Ishikawa (cell line): ENCODE measurements at regions not wholly inside any gene's neighbourhood (a gene's known extent, or its start where the extent isn't known, plus 50 kb on each side); places are given as distances from the start of the nearest gene placed in this dataset.
A peak's percentile ranks its signal among the peaks of the same experiment; 100 is the strongest.

ENCODE experiments used
- CEBPB ChIP-seq: IDR thresholded peaks from 2 replicates; pipeline ENCODE4 v1.6.1; 2012
- CREB1 ChIP-seq: IDR thresholded peaks from 2 replicates; pipeline ENCODE4 v1.6.1; 2012; ENCODE audit warnings: low read depth
- EGR1 ChIP-seq: IDR thresholded peaks from 2 replicates; pipeline ENCODE4 v1.6.1; 2012
- EP300 ChIP-seq: IDR thresholded peaks from 2 replicates; pipeline ENCODE4 v1.6.1; 2012; ENCODE audit warnings: borderline replicate concordance
- FOXM1 ChIP-seq: IDR thresholded peaks from 2 replicates; pipeline ENCODE4 v1.6.1; 2012; ENCODE audit warnings: low read depth, borderline replicate concordance
- MAX ChIP-seq: IDR thresholded peaks from 2 replicates; pipeline ENCODE4 v1.6.1; 2012
- NFIC ChIP-seq: IDR thresholded peaks from 2 replicates; pipeline ENCODE4 v1.6.1; 2012
- RAD21 ChIP-seq: IDR thresholded peaks from 2 replicates; pipeline ENCODE4 v1.6.1; 2012; ENCODE audit warnings: low read depth
- REST ChIP-seq: IDR thresholded peaks from 2 replicates; pipeline ENCODE4 v1.6.1; 2012; ENCODE audit warnings: low read depth, mild to moderate bottlenecking
- TAF1 ChIP-seq: IDR thresholded peaks from 2 replicates; pipeline ENCODE4 v1.6.1; 2012; ENCODE audit warnings: low read depth, mild to moderate bottlenecking
- TCF12 ChIP-seq: IDR thresholded peaks from 2 replicates; pipeline ENCODE4 v1.6.1; 2012; ENCODE audit warnings: low read depth
- TEAD4 ChIP-seq: IDR thresholded peaks from 2 replicates; pipeline ENCODE4 v1.6.1; 2012
- USF1 ChIP-seq: IDR thresholded peaks from 2 replicates; pipeline ENCODE4 v1.6.1; 2012
- YY1 ChIP-seq: IDR thresholded peaks from 2 replicates; pipeline ENCODE4 v1.6.1; 2012; ENCODE audit warnings: low read depth
- ZBTB7A ChIP-seq: IDR thresholded peaks from 2 replicates; pipeline ENCODE4 v1.6.1; 2012; ENCODE audit warnings: low read depth

GRCh38 chr11:89608234-89608966 lies 101.7 kb upstream of the TRIM77 start:
- no peak for TF ChIP-seq REST
- no peak for TF ChIP-seq USF1
- no peak for TF ChIP-seq MAX
- TF ChIP-seq NFIC: no peak
- TF ChIP-seq YY1: no peak
- TF ChIP-seq CREB1: no peak
- TF ChIP-seq TAF1: no peak
- no peak for TF ChIP-seq EGR1
- TF ChIP-seq TCF12: no peak
- no peak for TF ChIP-seq TEAD4
- TF ChIP-seq FOXM1: no peak
- no peak for TF ChIP-seq CEBPB
- no peak for TF ChIP-seq RAD21
- no peak for TF ChIP-seq EP300
- TF ChIP-seq ZBTB7A: no peak

- TF ChIP-seq TAF1 (no peak), USF1 (no peak), TCF12 (no peak), REST (no peak), YY1 (no peak), CEBPB (no peak), ZBTB7A (no peak), CREB1 (no peak), EP300 (no peak), NFIC (no peak), MAX (no peak), EGR1 (no peak), FOXM1 (no peak), TEAD4 (no peak), RAD21 (no peak)
These were observed 98.0 kb upstream of the TRIM77 start for GRCh38 chr11:89612096-89612495.

- TF ChIP-seq TCF12 (no peak), MAX (no peak), TEAD4 (no peak), USF1 (no peak), REST (no peak), NFIC (no peak)
These were observed 96.2 kb upstream of the TRIM77 start for GRCh38 chr11:89613911-89614310.

- peak; percentile 38 for TF ChIP-seq RAD21
These were observed 95.7 kb upstream of the TRIM77 start for GRCh38 chr11:89614428-89614827.
